GM20431 (cell line): ENCODE measurements at regions not wholly inside any gene's neighbourhood (a gene's known extent, or its start where the extent isn't known, plus 50 kb on each side); places are given as distances from the start of the nearest gene placed in this dataset.

ENCODE experiments used
- in situ Hi-C: fragments of 300-500 bp; cut with MseI, MboI; formaldehyde crosslinking; loops from one replicate; pipeline ENCODE4 v1.15.0; 2020; ENCODE audit warnings: low sequenced_read_pairs; ENCODE audit not compliant: unreplicated experiment

GRCh38 chr18:61277808-61278207 is 55.4 kb upstream of the CDH20 start:
- in situ Hi-C loops: no loop called here

- in situ Hi-C loops: no loop called here
These were observed 51.8 kb upstream of the CDH20 start for GRCh38 chr18:61281431-61281830.

GRCh38 chr18:61282926-61283325 is 50.3 kb upstream of the CDH20 start:
- in situ Hi-C loops: no loop called here
